H1 (cell line): ENCODE measurements at regions not wholly inside any gene's neighbourhood (a gene's known extent, or its start where the extent isn't known, plus 50 kb on each side); places are given as distances from the start of the nearest gene placed in this dataset.

Experiments used
- ATF2 ChIP-seq: IDR thresholded peaks from 2 replicates; pipeline ENCODE4 v1.6.1; 2012; ENCODE audit warnings: low read length, inconsistent platforms
- CBX8 ChIP-seq: fragments of 300-800, 300-1000 bp; sonication (generic); IDR thresholded peaks from 2 replicates; pipeline ENCODE4 v1.7.1; 2016; ENCODE audit warnings: low read depth, low read length, borderline replicate concordance
- JUN ChIP-seq: IDR thresholded peaks from 2 replicates; pipeline ENCODE4 v1.6.1; 2011; ENCODE audit warnings: low read depth, mild to moderate bottlenecking, improper control_type of control experiment, low read length
- KDM5A ChIP-seq: fragments of 200-600 bp; IDR thresholded peaks from 2 replicates; pipeline ENCODE4 v1.7.1; 2012; ENCODE audit warnings: mild to moderate bottlenecking, low read length, inconsistent platforms, mixed read lengths
- NANOG ChIP-seq: IDR thresholded peaks from 2 replicates; pipeline ENCODE4 v1.6.1; 2011; ENCODE audit warnings: low read length, low read depth, mild to moderate bottlenecking, inconsistent platforms; ENCODE audit not compliant: insufficient read depth, poor library complexity, severe bottlenecking
- TBP ChIP-seq: IDR thresholded peaks from 2 replicates; pipeline ENCODE4 v1.6.1; 2011; ENCODE audit warnings: low read depth, low read length, improper control_type of control experiment

- TF ChIP-seq ATF2: no peak
- TF ChIP-seq CBX8: no peak
- no peak for TF ChIP-seq NANOG
- no peak for TF ChIP-seq TBP
- TF ChIP-seq JUN: no peak
- TF ChIP-seq KDM5A: no peak
Observed at GRCh38 chr6:9540126-9540525, 874.7 kb downstream of the TFAP2A start (continued).
